ENCODE measurements at regions not wholly inside any gene's neighbourhood (a gene's known extent, or its start where the extent isn't known, plus 50 kb on each side); places are given as distances from the start of the nearest gene placed in this dataset.

DNA sequence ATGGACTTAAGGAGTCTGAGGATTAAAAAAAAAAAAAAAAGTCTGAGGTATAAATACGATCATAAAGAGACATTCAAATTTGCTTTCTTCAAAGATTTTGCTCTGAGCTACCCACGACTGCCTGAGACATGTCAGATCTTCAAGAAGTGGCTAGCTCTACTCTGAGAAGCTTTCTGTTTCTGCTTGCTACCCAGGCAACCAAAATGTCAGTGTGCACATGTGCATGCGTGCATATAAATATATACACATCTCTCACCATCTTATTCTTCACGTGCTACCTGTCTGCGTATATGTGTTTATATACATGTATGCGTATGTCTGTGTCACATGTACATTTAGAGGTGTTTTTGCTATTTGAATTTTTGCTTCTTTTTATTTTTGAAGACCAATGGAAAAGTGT, 299.6 kb upstream of the STXBP5 start:
- DNase-seq: no peak

GRCh38 chr6:146905181-146905704, 299.0 kb upstream of the STXBP5 start:
- no peak for DNase-seq

GRCh38 chr6:146908786-146909185, 295.4 kb upstream of the STXBP5 start:
- DNase-seq: no peak

DNA sequence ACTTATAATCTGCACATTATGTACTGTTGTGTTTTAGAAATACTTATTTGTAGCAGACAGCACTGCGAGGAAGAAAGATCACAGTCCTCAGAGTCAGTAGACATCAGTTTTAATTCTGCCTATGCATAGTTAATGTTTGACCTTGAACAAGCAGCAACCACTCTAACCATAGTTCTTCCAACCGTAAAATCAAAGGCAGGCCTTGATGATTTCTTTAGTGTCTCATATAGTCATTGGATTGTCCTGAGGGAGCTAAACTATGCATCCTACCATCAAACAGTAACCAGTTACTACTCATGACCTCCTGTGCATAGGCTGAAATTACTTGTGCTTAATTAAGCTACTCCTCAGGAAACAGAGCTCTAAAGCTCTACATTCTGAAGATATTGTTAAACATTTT, 294.8 kb upstream of the STXBP5 start:
- DNase-seq: no peak

DNA sequence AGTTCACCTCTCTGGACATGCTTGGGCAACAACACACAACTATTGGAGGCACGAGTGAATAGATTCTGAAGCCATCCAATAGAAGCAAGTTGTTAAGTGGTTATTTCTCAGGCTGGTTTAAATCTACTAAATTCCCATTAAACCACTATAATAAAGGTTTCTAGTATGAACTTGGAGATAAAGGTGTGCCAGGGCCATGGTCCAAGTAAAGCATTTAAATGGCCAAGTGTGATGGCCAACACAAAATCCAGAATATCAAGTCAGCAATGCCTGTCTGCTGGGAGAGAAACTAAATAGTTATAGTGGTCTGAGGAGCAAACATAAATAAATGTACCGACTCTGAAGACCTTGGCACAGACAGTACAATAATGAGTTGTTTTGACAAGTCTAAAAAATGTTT, 294.3 kb upstream of the STXBP5 start:
- no peak for DNase-seq

GRCh38 chr6:146910611-146911010, 293.6 kb upstream of the STXBP5 start:
- DNase-seq: no peak

DNA sequence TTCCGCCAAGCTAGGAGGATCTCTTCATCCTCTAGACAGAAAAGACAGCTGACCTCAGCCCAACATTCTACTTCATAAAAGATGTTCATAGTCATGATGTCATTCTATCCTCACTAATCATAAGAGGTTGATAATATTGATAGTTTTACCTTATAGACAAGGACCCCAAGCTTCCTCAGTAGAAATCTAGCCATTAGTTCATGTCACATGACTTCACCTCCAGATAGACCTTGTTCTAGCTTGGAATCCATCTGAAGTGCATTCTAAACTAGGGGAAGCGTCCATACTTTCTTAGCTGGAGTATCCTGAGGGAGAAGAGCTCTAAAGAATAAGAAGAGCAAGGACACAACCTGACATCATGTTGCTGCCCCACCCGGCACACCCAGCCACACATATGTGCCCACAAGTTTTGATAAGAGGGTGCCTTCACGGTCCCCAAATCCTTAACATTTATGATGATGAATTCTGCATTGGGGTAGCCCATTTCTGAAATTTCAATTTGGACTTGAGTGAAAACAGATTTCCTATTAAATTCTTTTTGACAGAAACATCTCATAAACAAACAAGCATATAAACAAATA, 292.5 kb upstream of the STXBP5 start:
- DNase-seq: no peak

GRCh38 chr6:146912730-146913685, 291.2 kb upstream of the STXBP5 start:
- DNase-seq: no peak

DNA sequence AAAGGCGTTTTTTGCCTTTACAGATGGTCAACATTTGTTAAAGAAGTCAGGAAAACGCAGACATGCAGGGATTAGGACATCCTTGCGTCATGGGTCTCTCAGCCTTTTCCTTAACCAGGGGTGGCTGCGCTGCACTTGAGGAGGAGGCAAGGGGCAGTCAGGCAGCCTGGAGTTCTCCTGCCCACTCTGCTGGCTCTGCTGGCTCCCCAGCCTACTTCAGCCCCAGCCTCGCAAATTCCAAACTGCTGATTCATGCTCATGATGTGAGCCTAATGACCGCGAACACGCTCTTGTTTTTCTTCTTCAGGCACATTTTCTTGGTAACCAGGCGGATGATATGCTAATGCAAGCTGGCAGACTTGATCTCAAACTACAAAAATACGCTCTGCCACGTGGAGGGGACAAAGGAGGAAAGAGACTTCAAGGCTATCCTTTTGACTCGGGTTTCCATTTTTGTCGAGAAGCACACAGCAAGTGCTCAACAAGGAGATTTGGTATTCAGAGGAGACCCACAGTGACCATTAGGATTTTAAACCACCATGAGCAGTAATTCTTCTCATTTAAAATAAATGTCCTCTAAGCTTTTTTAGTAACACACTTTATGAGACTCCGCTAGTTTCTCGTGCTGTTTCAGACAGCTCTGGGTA, 290.3 kb upstream of the STXBP5 start:
- no peak for DNase-seq

DNA sequence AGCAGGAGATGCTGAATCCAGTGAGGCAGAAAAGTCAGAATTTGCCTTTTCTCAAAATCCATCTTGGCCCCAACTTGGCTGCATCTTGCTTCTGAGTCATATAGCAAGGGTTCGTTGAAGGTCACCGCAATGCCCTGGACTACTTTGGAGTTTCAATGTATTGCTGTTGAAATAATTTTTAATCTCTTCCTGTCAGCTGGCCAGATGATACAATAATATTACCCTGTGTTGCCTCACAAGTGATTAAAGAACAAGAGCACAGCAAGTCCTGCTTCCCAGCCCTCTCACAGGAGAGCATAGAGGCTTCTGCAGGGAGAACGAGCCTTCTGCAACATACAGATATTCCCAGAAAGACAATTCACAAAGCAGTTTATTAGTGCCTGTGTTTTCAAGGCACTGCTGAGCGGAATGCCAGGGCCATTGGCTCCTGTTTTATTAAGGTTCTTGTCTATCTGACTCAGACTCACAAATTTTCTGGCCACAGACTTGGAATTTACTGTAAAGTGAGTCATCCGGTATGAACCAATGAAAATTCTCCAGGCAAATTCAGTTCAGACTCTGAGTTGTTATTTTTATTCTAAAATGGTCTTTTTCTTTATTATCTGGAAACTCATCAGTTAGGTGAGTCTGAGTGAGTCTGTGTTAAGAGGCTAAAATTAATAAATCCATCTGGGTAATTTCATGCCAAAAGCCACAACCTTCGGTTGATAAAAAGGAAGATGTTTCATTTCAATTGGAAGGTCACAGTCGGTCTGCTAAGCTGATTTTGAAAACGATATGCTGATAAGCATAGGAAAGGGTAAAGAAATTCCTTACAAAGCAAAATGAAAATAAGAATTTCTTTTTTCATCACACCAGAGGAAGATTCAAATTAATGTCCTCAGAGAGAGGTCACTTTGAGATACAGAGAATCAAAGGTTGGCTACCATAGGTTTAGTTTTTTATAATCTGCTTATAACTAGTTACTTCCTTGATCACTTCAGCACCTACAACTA, 289.4 kb upstream of the STXBP5 start:
- DNase-seq: no peak

DNA sequence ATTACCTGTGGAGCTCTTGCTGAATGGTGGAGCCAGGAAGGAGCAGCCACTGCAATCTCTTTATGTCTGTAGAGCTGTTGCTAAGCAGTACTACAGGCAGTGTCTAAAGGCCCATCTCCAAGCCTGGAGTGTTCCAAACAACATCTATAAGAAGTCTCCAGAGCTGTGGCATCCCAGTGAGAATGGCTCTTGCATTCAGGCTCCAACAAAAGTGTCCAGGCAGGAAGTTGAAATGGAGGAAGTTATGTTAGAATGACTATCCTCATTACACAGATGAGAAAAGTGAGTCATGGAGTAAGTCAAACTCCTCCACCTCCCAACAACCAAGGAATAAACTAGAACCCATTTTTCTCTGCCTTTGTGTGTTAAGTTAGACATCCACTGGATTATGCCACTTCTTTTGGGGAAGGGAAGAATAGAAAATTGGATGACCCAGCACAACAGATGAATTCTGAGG, 288.5 kb upstream of the STXBP5 start:
- no peak for DNase-seq

DNA sequence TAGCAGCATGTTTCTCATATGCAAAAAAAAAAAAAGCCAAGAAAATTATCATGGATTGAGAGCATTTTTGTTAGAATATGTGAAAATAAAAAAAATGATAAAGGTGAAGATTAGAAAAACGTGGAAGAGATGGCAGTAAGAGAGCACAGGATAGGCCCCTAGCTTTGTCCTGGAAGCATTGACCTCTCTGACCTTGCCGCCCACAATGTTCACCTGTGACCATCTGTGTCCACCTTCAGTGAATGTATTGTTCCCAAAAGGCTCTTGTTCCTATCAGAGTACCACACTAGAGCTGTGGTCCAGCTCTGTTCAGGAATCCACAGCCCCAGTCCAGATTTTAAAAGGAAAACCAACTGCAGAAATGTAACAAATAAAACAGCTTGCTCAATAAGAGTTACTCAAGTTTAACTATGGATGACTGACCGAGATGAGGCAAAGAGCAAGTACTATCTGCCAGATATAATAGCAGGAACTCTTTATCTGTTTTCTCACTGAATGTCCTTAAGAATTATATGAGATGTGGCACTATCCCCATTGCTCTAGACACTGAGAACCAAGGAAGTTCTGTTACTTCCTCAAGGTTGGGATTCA, 287.7 kb upstream of the STXBP5 start:
- DNase-seq: no peak

DNA sequence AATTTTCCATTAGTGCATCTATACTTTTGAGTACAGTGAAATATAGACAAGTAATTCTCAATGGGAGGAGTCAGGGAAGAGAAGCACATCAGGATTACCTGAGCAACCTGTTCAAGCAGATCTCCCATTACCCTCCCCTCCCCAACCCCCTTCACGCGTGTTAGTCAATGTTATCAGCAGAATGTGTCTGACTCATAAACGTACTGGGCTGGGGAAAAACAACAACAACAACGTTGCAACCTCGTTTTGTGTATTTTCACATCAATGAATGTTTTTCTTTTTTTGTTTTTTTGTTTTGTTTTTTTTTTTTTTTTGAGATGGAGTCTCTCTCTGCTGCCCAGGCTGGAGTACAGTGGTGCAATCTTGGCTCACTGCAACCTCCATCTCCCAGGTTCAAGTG, 287.0 kb upstream of the STXBP5 start:
- DNase-seq: no peak

GRCh38 chr6:146917979-146918378, 286.2 kb upstream of the STXBP5 start:
- DNase-seq: no peak

DNA sequence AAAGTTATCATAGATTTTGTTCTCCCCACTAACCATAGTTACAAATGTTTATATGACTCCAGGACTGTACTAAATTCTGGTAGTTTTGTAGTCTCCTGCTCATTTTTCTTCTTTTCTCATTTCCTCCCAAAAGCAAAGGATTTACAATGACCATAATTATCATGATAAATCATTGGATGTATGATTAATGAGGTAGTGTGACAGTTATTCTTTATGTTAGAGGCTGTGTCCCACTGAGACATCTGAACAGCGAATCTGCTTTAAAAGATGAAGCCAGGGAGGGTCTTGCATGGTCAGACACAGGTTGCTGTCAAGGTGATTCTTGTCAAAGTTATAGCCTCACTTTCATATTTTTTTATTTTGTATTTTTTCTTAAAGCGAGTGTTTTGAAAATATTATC, 285.2 kb upstream of the STXBP5 start:
- DNase-seq: no peak

- DNase-seq: no peak
Observed at GRCh38 chr6:146923205-146923833, 280.9 kb upstream of the STXBP5 start.

DNA sequence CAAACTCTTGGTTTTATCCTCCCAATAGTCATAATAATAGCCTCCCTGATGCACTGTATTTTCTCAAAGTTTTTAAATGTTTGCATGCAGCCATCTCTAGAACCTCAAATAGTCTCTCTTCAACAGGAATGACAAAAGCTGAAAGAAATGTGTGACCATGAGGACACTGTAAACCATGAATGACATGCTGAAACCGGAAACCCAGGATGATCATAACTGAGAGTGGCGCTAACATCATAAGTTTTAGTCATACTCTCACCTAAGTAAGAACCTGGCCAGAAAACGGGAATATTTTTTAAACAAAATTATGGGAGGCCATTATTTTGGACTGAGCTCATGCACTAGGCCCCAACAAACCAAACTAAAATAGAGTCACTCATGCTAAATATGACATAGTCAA, 278.4 kb upstream of the STXBP5 start:
- no peak for DNase-seq

DNA sequence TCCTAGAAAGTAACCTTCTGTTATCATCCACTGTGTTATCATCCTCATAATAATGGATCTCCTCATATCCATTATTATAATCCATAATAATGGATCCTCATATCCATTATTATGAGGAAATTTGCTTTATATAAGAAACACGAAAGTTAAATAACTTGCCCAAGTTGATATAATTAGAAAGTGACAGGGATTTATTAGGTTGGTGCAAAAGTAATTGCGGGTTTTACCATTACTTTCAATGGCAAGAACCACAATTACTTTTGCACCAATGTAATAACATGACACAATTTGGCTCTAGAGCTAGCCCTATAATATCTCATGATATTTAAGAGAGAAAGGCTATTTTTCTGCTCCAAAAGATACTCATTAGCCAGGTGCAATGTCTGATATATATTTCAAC, 275.7 kb upstream of the STXBP5 start:
- DNase-seq: no peak

GRCh38 chr6:146931214-146931613, 273.0 kb upstream of the STXBP5 start:
- DNase-seq: no peak

- peak; percentile 9 to 65 for DNase-seq
Observed at GRCh38 chr6:146937316-146937715, 266.9 kb upstream of the STXBP5 start.

DNA sequence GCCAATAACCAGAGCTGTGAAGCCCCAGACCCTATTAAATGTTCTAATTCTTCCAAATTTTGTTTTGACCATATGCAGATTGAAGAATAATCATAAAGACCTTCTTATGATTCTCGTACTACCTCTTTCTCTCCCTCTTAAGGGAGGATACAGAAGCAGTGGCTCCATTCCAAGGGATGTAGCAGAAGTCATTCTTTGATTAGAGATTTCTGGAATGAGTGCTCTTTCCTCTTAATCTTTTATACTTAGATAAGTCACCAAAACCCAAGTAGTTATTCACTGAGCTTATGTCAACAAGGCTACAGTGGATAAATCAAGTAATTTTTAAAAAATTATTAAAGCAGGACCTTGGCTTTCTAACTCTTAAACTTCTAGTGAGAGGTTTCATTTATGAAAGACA, 266.0 kb upstream of the STXBP5 start:
- no peak for DNase-seq

Data from NCI-H187 (cell line).